ENCODE measurements at regions not wholly inside any gene's neighbourhood (a gene's known extent, or its start where the extent isn't known, plus 50 kb on each side); places are given as distances from the start of the nearest gene placed in this dataset.

DNA sequence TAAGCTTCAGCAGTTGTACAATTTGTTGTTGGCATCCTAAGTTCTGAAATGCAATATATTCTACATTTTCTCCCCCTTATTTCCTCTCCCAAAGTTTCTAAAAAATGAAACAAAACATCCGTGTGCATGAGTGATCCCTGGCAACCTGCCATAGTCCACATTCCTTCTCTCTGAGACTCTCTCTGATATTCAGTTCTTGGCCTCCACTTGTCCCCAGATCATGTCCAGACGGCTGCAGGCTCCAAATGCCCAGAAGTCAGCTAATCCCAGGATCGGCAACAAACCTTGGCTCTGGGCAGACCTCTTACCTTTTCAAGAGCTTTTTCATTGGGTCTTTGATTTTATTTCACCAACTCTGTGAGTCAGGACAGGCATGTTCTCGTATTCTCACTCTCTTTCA, 187.8 kb downstream of the ETS2 start:
- Histone ChIP-seq H3K4me3 (ENCODE audit: low read depth in 1 of 2, low read length in 1 of 2) (no peak overlapping the region), H3K36me3 (no peaks in the 10 kb centered on the region), H3K4me1 (ENCODE audit: control insufficient read depth in 1 of 2, insufficient read depth in 1 of 2, low read depth in 1 of 2, low read length in 1 of 2) (peaks cover 5 to 8% of the 10 kb centered on the region in 2 experiments), H3K27me3 (peaks cover 20% of the 10 kb centered on the region), H3K9me3 (no peaks in the 10 kb centered on the region), H3K27ac (no peak overlapping the region)
- TF ChIP-seq, protein P1, sequence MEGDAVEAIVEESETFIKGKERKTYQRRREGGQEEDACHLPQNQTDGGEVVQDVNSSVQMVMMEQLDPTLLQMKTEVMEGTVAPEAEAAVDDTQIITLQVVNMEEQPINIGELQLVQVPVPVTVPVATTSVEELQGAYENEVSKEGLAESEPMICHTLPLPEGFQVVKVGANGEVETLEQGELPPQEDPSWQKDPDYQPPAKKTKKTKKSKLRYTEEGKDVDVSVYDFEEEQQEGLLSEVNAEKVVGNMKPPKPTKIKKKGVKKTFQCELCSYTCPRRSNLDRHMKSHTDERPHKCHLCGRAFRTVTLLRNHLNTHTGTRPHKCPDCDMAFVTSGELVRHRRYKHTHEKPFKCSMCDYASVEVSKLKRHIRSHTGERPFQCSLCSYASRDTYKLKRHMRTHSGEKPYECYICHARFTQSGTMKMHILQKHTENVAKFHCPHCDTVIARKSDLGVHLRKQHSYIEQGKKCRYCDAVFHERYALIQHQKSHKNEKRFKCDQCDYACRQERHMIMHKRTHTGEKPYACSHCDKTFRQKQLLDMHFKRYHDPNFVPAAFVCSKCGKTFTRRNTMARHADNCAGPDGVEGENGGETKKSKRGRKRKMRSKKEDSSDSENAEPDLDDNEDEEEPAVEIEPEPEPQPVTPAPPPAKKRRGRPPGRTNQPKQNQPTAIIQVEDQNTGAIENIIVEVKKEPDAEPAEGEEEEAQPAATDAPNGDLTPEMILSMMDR (IDR thresholded peaks at IDR 0.05) = no peak

DNA sequence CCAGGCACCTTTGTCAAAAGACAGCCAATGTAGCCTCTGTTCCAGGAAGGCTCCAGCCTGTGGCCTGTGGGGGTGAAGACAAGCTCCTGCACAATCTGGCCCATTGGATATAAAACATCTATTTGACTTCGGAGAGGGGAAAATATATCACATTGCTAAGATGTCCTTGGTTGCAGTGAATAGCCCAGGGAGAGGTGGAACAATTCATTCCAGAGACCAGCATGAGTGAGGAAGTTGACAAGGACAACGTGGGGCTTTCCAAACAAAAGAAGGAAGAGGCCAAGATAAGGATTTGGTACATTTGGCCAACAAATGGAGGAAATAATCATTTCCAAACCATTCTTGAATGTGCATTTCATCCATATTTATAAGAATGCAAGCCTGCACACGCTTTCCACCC, 187.0 kb downstream of the ETS2 start:
- H3K27me3 ChIP-seq = peaks cover 27% of the 10 kb centered on the region
- no peak overlapping the region for H3K4me3 ChIP-seq (ENCODE audit: low read depth in 1 of 2, low read length in 1 of 2)
- H3K4me1 ChIP-seq (ENCODE audit: control insufficient read depth in 1 of 2, insufficient read depth in 1 of 2, low read depth in 1 of 2, low read length in 1 of 2) = peaks cover 5 to 8% of the 10 kb centered on the region in 2 experiments
- H3K36me3 ChIP-seq = no peaks in the 10 kb centered on the region
- no peak overlapping the region for H3K27ac ChIP-seq
- TF ChIP-seq, protein P1 (IDR thresholded peaks at IDR 0.05) = no peak
- H3K9me3 ChIP-seq = no peaks in the 10 kb centered on the region

DNA sequence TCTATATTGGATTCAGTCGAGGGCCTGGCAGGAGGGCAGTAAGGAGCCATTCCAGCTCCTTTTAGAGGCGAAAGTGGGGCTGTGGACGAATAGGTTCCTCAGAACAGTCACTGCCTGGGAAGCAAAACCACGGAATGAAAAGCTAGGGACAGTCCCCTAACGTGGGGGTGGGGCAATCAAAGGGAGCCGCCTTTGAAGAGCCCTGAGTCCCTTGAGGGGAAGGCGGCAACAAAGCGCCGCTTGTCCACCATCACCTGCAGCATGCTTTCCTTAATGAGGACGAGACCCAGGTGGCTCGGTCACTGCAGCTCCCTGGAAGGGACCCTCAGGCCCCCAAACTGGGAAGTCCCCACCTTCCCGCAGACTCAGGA, 184.7 kb downstream of the ETS2 start:
- no peak overlapping the region for H3K4me3 ChIP-seq (ENCODE audit: low read depth in 1 of 2, low read length in 1 of 2)
- H3K27me3 ChIP-seq = peaks cover 49% of the 10 kb centered on the region
- peaks cover 4% of the 10 kb centered on the region in 2 experiments for H3K4me1 ChIP-seq (ENCODE audit: control insufficient read depth in 1 of 2, insufficient read depth in 1 of 2, low read depth in 1 of 2, low read length in 1 of 2)
- TF ChIP-seq, protein P1 (IDR thresholded peaks at IDR 0.05) = no peak
- no peak overlapping the region for H3K27ac ChIP-seq
- no peaks in the 10 kb centered on the region for H3K36me3 ChIP-seq
- H3K9me3 ChIP-seq = no peaks in the 10 kb centered on the region

DNA sequence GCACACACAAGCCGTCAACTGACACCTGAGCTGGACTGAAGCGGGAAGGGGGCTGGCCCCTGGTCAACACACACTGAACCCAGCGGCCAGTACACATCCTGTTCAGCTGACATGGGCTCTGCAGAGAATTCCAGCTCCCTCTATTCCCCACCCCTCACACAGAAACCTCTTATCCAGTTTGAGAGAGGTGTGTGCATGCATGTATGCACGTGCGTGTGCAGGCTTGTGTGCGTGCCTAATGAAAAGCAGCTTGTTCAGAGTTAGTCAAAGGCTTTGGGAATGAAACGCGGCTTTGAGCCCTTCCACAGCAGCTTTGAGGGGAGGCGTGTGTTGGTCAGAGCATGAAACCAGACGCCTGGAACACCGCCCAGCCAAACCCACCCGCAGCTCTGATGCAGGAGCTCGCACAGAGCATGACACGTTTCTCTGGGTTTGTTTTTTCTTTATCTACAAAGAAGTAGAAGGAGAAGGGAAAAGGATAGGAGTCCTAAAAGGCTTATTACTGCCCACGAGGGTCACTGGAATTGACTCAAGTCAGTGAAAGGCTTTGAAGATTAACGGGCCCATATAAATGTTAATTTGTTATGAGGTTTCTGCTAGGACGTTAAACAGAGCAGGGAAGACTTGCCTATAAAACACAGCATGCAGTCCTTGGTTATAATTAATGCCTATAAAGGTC, 184.2 kb downstream of the ETS2 start:
- Histone ChIP-seq H3K4me1 (ENCODE audit: control insufficient read depth in 1 of 2, insufficient read depth in 1 of 2, low read depth in 1 of 2, low read length in 1 of 2) (peaks cover 8 to 10% of the 10 kb centered on the region in 2 experiments), H3K36me3 (no peaks in the 10 kb centered on the region), H3K9me3 (no peaks in the 10 kb centered on the region), H3K27ac (no peak overlapping the region), H3K4me3 (ENCODE audit: low read depth in 1 of 2, low read length in 1 of 2) (no peak overlapping the region), H3K27me3 (peaks cover 54% of the 10 kb centered on the region)
- TF ChIP-seq, protein P1 (IDR thresholded peaks at IDR 0.05) = no peak

DNA sequence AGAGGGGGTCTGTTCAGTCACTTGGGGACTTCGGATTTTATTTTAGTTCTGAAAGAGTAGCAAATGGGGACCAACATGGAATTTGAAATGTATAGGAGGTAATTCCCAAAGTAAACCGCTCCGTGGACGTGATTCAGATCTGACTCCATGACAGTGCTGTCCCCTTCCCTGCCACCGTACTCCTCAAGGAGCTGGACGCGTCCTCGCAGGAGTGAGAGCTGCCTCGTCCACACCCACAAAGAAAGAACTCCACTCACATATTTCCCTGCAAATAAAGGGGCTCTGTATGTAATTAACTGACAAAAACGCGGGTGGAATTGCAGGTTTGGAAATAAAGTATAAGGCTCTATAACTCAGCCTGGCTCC, 183.6 kb downstream of the ETS2 start:
- Histone ChIP-seq H3K4me1 (ENCODE audit: control insufficient read depth in 1 of 2, insufficient read depth in 1 of 2, low read depth in 1 of 2, low read length in 1 of 2) (peaks cover 9 to 15% of the 10 kb centered on the region in 2 experiments), H3K27ac (no peak overlapping the region), H3K9me3 (no peaks in the 10 kb centered on the region), H3K27me3 (peaks cover 60% of the 10 kb centered on the region), H3K36me3 (no peaks in the 10 kb centered on the region), H3K4me3 (ENCODE audit: low read depth in 1 of 2, low read length in 1 of 2) (no peak overlapping the region)
- TF ChIP-seq, protein P1 (IDR thresholded peaks at IDR 0.05) = no peak
